COLO829 (cell line): ENCODE measurements at regions not wholly inside any gene's neighbourhood (a gene's known extent, or its start where the extent isn't known, plus 50 kb on each side); places are given as distances from the start of the nearest gene placed in this dataset.
"Not testable (repeated sequence)": the region's sequence is repeated elsewhere in the genome, so short reads cannot be mapped to it uniquely, and the experiment has no call there.

ENCODE experiments used
- DNase-seq: peaks from one replicate; pipeline ENCODE4 v3.0.0; 2012; ENCODE audit warnings: low spot score

DNA sequence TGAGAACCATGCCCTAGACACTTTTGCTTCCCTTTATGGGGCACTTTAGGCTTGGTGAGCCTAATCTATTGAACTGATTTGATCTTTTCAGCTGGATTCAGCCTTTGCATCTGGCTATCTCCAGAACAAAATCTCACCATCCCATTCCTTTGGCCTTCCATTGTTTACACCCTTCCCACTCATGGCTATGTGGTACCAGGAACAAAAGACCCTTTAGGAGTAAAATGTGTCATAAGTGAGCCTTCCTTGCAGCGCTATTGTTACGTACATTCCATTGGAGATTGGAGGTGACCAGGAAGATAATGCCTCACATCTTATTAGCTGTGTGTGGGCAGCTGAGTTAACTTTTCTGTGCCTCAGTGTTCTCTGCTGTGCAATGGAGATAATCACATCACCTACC, 188.4 kb downstream of the SATB1 start:
- DNase-seq: no peak

DNA sequence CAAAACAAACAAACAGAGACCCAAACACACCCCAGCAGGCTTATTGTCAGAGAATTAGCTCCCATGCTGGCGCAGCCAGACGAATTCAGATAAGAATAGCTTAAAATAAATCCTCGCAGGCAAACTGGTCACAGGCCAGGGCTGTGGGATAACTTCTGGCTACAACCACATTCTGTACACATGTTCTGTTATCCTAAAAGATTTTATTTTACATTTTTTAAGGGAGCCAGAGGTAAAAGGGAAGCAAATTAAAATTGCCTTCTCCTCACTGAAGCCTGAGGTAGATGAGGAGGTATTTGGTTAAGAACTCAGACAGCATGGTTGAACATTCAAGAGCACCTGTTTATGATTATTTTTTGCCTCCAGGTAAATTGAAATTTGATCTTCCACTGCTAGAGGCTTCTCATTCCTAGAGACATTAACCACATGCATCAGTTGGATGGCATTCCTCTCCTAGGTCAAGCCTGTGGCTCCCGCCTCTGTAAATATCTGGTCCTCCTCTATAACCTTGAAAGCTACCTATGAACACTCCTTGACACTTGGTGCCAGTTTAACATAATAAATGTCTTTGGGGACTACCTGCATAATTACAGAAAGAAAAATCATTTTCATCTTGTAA, 190.3 kb downstream of the SATB1 start:
- DNase-seq: no peak

DNA sequence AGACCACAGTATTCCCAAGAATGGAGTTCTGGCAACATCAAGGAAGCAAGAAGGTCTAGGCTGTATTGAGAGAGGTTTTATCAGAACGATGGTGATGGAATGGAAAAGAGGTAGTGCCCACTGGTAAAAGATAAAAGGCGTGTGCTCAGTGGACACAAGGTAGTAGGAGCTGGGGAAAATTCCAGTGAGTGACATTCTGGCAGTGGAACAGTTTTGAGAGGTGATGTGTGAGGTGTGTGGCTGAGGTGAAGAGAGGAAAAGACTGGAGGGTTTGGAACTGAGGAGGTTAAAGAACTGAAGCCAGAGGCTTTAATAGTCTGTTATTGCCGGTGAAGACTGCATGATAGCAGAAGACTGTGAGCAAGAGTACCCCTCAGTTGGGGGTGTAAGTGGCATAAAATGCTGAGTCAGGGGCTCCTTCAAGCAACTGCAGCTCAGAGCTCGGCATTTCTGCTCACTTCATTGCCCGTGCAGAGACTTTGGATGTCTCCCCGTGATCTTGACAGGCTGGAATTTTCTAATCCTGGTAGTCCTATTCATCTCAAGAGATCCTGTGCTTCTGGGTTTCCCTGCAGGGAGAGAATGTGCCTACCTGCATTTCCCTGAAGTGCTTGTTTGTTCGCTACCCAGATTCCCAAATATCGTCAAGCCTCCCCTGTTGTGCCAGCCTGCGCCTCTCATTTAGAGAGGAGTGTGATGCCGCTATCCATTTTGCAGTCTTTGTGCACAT, 191.0 kb downstream of the SATB1 start:
- no peak for DNase-seq

DNA sequence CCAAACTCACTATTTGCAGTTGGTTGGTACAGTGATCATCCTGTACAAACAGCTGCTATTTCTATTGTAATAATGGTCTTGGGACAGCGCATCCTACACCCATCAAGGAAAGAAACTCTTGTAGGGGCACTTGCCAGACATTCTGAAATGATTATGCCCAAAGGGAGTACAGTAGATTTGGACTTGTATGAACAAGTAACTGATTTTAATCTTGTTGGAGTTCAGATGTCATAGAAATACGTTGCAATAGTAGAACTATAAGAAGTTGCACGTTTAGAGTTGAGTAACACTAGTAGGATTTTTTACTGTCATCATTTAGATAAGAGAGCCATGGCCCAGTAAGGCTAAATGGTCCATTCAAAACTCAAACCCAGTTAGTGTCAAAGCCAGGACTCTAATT, 192.8 kb downstream of the SATB1 start:
- no peak for DNase-seq

DNA sequence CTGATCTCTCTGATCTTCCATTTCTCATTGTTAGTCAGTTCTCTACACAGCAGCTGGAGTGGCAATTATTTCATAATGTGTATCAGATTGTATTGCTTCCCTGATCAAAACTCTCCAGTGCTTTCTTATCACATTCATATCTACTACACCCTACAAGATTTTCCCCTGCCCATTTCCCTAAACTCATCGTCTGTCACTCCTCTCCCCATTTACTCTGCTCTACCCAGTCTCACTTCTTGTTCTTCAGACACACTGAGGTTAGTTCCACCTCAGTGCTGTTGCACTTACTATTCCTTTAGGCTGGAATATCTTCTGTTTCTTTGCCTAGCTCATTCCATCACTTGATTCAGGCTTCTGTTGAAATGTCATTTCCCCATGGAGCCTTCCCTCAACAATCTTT, 197.1 kb downstream of the SATB1 start:
- no peak for DNase-seq

DNA sequence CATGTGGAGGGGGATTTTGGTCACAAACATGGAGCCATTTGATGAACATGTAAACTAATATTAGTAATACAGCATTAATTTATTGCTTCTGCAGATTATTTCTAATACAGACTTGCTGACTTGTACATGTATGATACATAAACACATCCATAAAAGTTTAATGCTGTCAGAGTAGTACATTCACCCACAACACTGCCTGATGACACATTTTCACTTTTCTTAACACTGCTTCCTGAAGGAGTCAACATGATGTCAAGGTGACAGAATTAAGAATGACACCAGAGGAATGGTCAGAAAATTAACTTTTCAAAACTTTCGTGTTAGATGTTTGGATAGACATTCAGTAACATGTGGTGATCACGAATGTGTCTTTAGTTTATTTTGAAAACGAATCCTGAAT, 199.4 kb downstream of the SATB1 start:
- DNase-seq: no peak

DNA sequence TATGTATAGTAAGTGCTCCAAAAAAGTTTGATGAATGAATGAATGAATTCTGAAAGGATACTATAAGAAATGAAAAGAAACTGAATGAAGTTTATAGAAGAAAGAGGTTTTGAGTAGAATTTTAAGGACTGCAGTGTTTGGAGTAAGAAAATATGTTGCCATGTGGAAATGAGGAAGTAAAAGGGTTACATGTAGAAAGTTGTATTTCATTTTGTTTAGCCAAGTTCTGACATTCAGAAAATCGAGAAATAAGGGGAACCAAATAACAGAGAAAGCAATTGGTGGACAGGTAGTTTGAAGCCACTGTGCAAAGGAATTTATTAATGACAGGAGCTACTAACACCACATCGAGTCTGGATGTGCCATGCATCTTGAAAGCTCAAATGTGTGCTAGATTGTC, 200.7 kb downstream of the SATB1 start:
- no peak for DNase-seq

DNA sequence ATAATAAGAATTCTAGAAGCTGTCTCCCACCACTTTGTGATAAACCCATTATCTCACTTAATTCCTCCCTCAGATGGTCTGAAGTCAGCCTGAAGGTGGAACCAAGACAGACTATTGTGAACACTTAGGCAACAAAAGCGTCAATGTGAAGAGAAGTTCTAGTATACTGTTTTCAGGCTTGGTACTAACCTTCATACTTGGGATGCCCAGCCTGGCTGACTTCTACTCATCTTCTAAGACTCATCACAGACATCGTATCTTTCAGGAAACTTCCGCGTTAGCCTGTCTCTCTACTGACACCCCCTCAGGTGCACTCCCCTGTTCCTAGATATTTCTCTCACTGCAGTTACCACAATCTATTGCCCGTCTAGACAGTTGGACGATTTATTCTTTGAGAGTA, 201.2 kb downstream of the SATB1 start:
- no peak for DNase-seq

DNA sequence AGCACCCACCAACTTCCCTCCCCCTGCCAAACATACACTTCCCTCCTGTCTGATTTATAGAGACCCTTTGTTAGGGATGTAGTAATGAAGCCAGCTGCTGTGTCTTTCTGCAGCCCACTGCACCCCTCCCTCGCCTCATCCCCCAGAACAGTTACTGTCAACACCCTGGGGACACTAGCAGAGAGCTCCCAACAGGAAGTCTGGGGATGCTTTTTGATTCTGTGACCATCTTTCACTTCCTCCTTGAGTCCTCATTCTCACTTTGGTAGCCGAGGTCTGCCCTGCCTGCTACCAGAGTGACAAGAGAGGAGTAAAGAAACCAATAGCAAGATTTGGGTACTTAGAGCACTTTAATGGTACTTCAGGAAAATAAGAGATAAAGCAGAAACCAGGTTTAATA, 201.6 kb downstream of the SATB1 start:
- no peak for DNase-seq

DNA sequence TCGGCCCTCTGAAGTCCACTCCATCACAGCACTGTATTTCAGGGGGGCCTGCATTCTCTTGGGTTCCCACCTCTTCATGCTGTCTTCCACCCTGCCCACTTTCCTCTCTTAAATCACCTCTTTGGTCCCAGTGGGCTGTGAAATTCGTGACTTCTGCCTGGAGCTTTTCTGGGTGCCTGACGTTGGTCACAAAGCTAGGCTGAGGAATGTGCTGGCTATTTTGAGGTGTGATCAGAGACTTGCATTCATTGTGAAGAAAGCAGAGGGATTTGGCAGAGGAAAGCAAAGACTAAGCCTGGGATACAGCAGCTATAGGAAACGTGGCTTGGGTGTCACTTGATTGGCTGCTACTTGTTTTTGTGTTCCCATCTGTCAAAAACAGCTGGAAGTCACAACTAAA, 202.5 kb downstream of the SATB1 start:
- no peak for DNase-seq

DNA sequence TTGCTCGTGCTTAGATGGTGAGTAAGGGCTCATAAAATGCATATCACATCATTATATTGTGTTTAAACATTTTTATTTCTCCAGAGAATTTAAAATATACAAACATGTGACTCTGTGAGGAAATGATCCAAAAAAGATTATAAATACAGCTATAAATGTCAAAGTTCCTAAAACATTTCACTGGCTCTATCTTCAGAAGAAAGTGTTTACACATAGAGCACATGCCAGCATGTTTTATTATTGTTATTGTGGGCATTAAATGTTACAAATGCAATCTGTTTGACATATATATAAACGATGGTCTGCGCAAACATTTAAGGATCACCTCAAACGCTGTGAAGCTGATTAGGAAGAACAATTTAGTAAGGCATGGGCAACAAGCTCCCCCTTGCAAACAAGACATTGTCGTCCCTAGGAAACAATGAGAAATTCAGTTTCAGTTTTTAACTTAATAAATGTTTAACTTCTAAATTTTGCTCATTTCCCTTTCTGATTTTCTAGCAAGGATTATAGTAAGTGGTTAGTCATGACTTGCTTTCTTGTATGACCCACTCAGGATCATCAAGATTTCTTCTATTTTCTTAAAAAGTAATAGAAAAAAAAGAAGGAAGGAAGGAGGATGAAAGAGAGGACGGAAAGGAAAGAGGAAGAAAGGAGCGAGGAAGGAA, 207.5 kb downstream of the SATB1 start:
- no peak for DNase-seq

DNA sequence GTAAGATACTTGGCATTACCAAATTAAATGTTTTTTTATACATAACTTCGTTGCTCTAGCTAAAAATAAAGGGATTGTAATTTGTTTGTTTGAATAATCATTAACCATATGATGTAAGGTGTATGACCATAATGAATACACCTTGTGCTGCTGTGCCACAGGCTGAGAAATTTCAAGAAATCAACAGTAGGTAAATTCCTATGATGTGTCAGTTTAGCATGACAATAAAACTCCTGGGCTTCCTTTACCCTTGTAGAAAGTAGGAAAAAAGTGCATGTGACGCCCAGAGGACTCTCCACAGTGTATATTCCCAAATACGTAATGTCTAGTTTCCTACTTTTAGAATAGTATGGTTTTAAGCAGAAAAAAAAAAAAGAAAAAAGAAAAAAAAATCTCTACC, 208.1 kb downstream of the SATB1 start:
- no peak for DNase-seq

DNA sequence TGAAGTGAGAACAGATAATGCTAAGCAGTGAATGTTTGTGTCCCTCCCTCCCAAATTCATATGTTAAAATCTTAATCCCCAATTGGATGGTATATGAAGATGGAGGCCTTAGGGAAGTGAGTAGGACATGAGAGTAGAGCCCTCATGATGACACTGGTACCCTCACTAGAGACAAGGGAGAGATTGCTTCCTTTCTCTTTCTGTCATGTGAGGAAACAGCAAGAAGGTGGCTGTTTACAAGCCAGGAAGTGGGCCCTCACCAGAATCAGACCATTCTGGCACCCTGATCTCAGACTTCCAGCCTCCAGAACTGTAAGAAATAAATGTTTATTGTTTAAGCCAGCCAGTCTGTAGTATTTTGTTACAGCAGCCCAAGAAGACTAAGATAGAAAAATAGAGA, 209.5 kb downstream of the SATB1 start:
- DNase-seq: no peak

DNA sequence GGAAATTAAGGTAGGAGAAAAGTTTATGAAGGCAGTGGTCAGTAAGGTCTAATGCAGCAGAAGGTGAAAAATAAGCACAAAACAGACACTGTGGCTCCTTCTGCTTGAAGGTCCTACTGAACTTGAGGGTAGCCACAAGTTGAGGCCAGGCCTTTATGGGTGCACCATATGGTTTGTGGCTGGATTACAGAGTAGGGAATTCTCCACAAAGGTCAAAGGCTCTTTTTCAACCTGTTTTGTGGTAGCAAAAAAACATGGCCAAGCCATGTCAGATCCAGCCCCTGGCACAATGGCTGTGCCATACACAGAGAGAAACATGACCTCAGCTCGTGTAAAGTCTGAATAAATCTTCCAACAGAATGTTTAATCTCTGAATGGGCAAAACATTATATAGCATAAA, 214.0 kb downstream of the SATB1 start:
- DNase-seq: no peak

DNA sequence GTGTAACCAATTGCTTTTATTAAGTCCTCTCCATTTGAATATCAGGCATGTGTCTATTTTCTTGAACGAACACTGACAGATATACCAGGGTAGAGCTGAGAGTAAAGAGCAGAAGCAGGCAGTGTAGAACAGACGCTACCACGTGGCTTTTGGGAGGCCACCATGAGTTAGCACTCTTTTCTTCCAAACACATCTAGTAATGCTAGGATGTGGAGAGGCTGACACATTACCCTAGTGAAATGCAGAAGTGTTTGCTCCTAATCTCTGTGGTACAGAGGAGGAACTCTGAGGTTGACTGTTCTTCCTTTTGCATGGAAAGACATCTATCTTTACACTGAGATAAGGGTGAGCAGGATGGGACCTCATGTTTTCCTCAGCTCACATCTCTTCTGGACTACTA, 216.3 kb downstream of the SATB1 start:
- no peak for DNase-seq

DNA sequence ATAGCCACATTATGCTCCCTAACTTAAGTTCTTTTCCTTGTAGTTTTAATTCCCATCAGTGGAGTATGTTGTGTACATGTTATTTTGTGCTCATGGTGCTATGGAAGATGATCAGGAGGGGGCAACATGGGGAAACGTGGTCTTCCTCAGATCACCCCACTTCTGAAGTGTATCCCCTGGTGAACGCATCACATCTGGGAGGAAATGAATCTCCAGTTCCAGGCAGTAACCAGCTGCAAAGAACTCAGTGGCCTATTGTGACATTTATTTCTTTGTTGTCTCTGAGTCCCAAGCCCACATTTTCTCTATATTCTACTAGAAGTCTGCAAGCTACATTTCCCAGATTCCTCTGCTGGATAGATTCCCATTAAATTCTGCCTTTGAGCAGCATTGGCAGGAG, 217.0 kb downstream of the SATB1 start:
- DNase-seq: no peak

DNA sequence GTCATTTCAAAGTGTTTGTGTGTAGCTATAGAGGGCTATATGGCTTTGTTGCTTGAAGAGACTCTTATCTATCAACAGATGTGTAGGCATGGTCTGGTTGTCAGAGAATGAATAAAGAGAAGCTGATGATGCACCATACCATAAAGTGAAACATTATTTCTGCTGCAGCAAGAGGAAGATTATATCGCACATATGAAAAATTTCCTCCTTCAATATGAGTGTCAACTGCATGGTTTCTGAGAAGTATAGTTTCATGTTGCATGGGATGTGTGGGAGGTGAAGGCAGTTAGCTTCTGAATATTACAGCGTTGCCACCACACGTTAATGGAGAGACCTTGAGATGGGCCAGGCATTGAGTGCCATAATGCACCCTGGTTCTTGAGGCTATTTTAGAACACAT, 217.9 kb downstream of the SATB1 start:
- no peak for DNase-seq

DNA sequence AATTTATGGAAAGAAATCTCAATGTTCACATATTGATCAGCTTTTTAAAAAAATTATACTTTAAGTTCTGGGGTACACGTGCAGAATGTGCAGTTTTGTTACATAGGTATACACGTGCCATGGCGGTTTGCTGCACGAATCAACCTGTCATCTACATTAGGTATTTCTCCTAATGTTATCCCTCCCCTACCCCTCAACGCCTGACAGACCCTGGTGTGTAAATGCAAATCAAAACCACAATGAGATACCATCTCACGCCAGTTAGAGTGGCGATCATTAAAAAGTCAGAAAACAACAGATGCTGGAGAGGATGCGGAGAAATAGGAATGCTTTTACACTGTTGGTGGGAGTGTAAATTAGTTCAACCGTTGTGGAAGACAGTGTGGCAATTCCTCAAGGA, 219.4 kb downstream of the SATB1 start:
- DNase-seq: not testable (repeated sequence)

DNA sequence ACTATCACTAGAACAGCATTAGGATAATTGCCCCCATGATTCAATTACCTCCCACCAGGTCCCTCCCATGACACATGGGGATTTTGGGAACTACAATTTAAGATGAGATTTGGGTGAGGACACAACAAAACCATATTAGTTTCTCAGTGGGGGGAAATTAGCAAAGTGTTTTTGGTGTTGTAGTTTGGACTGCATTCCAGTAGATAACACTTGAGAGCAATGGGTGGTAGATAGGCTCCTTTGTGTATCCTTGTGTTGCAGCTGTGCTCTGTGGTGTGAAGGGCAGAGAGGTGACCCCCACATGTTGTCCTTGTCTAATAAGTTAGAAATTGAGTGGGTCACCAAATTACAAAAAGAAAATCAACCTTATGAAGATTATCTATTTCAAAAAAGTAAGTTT, 223.8 kb downstream of the SATB1 start:
- no peak for DNase-seq

DNA sequence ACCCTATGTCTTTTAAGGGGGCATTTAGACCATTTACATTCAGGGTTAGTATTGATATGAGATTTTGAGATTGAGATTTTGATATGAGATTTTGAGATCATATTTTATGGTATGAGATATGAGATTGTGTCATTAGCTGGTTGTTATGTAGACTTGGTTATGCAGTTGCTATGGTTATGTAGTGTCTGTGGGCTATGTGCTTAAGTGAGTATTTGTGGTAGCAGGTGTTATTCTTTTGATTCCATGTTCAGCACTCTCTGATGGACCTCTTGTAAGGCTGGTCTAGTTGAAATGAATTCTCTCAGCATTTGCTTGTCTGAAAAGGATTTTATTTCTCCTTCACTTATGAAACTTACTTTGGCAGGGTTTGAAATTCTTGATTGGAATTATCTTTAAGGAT, 225.4 kb downstream of the SATB1 start:
- DNase-seq: no peak

DNA sequence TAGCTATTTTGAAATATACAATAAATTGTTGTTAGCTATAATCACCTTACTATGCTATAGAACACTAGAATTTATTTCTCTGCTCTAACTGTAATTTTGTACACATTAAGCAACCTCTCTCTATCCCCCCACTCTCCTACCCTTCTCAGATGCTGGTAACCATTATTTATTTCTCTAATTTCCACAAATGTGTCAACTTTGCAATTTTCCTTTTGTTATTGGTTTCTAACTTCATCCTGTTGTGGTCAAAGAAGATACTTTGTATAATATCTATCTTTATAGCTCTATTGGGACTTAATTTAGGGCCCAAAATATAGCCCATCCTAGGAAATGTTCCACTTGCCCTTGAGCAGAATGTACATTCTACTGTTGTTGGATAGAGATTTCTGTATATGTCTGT, 229.3 kb downstream of the SATB1 start:
- DNase-seq: no peak

DNA sequence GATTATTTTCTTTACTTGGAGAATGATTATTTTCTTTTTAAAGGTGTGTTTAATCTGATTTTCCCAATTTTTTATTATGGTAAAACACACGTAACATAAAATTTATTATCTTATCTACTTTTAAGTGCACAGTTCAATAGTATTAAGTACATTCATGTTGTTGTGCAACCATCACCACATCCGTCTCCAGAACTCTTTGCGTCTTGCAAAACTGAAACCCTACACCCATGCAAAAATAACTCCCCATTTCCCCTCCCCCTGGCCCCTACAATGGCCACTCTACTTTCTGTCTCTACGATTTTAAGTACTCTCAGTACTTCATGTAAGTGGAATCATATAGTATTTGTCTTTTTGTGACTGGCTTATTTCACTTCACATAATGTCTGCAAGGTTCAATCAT, 230.7 kb downstream of the SATB1 start:
- no peak for DNase-seq

DNA sequence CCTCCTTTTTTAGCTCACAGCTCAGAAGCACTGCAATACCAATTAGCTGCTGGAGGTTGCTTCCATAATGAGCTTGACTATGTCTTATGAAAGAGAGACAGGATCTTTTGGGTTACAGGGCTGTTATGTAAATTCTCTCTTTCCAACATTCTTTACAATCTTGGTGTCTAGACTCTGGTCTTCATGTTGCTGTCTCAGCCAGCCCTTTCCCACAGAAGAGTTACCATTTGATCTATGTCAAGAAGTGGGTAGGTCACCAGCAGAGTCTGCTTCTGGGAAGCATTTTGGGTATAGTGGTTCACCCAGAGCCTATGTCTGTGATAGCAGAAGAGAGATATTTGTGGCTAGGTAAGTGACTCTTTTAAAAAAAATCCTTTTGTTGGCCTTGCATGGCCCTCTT, 234.5 kb downstream of the SATB1 start:
- no peak for DNase-seq
